HFF-Myc (cell line): ENCODE measurements at regions not wholly inside any gene's neighbourhood (a gene's known extent, or its start where the extent isn't known, plus 50 kb on each side); places are given as distances from the start of the nearest gene placed in this dataset.
A peak's percentile ranks its signal among the peaks of the same experiment; 100 is the strongest.

Experiments
- DNase-seq: peaks from one replicate; pipeline ENCODE4 v3.0.0-alpha.2; 2011; ENCODE audit warnings: low read depth; ENCODE audit errors: extremely low read depth
- H3K4me3 ChIP-seq: replicated peaks from 2 replicates; pipeline ENCODE4 v1.5.1; 2011; ENCODE audit warnings: low read depth, mild to moderate bottlenecking, control low read depth, low read length
- TF ChIP-seq, protein P1 (sequence below): IDR thresholded peaks from 2 replicates; pipeline ENCODE4 v1.5.1; 2012; ENCODE audit warnings: mild to moderate bottlenecking, low read depth, low read length, control low read depth; ENCODE audit errors: missing control alignments

DNA sequence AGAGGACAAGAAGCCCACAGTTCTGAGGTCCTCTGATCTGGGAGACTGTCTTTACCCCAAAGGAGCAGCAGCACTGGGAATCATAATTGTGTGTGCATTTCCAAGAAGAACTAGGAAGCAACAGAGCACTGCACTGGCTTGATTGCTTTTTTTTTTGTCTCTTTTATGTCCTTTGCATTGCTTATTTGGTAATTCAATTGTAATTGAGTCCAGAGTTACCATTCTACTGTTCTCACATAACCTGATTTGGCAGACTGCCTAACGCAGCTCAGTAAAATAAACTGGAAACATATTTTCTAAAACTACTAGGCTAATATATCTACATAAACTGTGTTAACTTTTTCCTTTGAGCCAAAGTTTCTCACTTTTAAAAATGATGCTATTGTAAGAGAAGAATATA, 190.3 kb upstream of the SLC8A1 start:
- TF ChIP-seq, protein P1, sequence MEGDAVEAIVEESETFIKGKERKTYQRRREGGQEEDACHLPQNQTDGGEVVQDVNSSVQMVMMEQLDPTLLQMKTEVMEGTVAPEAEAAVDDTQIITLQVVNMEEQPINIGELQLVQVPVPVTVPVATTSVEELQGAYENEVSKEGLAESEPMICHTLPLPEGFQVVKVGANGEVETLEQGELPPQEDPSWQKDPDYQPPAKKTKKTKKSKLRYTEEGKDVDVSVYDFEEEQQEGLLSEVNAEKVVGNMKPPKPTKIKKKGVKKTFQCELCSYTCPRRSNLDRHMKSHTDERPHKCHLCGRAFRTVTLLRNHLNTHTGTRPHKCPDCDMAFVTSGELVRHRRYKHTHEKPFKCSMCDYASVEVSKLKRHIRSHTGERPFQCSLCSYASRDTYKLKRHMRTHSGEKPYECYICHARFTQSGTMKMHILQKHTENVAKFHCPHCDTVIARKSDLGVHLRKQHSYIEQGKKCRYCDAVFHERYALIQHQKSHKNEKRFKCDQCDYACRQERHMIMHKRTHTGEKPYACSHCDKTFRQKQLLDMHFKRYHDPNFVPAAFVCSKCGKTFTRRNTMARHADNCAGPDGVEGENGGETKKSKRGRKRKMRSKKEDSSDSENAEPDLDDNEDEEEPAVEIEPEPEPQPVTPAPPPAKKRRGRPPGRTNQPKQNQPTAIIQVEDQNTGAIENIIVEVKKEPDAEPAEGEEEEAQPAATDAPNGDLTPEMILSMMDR, result no peak
- H3K4me3 ChIP-seq, result no peak overlapping the region
- peak; percentile 26 for DNase-seq

DNA sequence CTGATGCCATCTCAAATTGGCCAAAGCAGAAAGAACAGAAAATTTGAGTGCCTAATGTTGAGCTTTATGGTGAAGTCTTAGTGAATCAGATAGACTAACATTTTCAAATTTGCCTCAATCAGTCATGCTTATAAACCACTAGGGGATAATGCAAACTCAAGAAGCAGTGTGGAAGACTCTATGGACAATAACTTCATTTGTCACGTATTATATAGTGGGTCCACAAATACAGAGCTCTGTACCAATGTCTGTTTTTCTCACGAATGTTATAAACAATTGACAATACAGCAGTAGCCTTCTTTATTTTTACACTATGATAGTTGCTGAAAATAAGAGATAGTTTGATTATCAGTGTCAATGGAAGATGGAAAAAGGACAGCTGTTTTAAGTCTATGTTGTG, 190.8 kb upstream of the SLC8A1 start:
- H3K4me3 ChIP-seq, result no peak overlapping the region
- DNase-seq, result no peak
- TF ChIP-seq, protein P1, result no peak

DNA sequence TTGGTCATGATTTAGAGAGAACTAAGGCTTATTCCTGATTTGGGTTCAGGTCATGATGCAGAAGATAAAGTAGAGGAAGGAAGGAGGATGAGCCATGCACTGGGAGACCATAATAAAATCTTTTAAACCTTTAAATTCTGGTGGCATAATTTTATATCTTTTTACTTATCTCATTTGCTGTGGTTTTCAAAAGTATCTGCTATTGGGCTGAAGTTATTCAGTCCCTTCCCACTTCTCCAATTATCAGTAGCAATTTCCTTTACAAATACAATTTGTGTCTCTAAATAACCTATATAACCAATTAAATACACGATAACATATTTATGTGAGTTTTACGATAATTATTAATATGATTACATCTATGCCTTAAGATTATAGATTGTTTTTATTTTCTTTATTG, 194.8 kb upstream of the SLC8A1 start:
- no peak for DNase-seq
- TF ChIP-seq, protein P1, result no peak
- H3K4me3 ChIP-seq, result no peak overlapping the region

DNA sequence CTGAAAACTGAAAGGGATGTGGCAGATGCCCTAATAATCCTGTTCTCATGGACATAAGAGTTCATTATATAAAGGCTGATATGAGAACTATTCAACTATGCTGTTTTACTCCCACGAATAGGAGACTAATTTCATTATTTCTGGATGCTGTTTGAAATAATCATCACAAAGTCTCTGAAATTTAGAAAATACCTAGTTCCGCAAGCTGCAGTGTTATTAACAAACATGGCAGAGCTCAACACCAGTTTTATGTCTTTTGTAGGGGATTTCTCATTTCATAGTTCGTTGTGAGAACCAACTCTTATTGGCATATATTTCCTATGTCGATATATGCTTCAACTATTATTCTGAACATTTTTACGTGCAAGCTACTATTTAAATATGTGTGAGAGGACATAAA, 200.3 kb upstream of the SLC8A1 start:
- DNase-seq, result no peak

DNA sequence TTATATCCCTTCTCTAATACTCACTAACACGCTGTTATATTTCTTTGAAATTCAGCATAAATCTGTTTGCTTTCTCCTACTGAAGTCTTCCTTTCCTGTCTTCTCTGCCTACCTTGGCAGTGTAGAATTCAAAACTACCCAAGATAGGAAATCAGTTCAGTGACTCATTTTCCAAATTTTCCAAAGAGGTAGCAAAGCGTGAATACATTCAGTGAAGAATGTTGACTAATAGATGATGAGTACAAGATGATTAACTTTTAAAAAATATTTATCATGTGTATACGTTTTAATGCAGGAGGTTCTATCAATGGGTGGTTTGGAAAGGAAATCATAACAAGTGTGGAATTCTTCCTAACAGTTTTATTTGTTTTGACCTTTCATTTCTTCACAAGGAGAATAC, 201.9 kb upstream of the SLC8A1 start:
- no peak overlapping the region for H3K4me3 ChIP-seq
- TF ChIP-seq, protein P1, result no peak
- DNase-seq, result no peak

More for the DNA sequence above, 200.3 kb upstream of the SLC8A1 start:
- no peak overlapping the region for H3K4me3 ChIP-seq
- TF ChIP-seq, protein P1, result no peak

DNA sequence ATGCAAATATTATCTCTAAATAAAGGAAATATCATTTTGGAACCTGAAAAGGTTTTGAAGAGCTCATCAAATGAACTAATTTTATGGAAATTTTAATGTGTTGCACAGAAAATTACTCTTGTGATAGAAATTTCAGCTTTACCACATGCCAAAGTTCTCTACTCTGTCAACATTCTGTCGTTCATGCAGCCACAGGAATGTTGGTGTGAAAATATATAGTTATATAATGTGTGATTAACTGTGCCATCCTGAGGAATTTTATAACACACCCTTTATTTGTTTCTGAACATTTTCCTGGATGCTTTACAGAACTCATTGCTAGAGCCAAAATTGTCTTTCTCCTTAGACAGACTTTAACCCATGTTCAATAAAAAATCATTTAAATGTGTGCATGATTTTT, 202.5 kb upstream of the SLC8A1 start:
- no peak overlapping the region for H3K4me3 ChIP-seq
- no peak for DNase-seq
- TF ChIP-seq, protein P1, result no peak

DNA sequence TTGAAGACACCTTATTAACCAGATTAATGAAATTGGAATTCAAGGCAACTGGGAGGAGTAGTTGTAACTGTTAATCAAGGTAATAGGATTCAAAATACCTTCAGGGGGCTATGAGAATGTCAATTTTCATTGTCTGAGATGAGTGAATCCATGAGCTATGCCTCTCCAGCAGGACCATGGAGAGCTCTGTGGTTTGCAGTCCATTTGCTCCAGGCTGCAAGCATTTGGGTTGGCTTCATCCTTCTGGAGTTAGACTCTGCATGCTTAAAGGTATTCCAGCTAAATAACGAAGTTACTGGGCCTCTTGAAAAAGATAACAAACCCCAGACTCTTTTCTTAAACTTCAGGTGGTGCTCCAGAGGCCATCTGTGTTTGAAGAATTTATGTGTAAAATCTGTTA, 207.1 kb upstream of the SLC8A1 start:
- no peak overlapping the region for H3K4me3 ChIP-seq
- TF ChIP-seq, protein P1, result no peak
- no peak for DNase-seq
